Aorta (tissue), 5 donors: ENCODE measurements at regions not wholly inside any gene's neighbourhood (a gene's known extent, or its start where the extent isn't known, plus 50 kb on each side); places are given as distances from the start of the nearest gene placed in this dataset.

Source experiments
- ATAC-seq: fragments of 200-7000 bp; cut with Tn5 transposase; one replicate; pipeline ENCODE4 v1.9.1; 2022; ENCODE audit warnings: moderate library complexity; ENCODE audit not compliant: low FRiP score
- DNase-seq, 2 donors: peaks; one replicate each; pipeline ENCODE4 v3.0.0-alpha.2; 2020
- H3K27ac ChIP-seq, 2 donors: one replicate each; pipeline ENCODE4 v1.5.1; 2013; ENCODE audit warnings: low read length in 2 of 2, mild to moderate bottlenecking in 2 of 2, moderate library complexity in 2 of 2, control low read depth in 1 of 2, inconsistent platforms in 1 of 2, low read depth in 1 of 2
- H3K27me3 ChIP-seq, 2 donors: one replicate each; pipeline ENCODE4 v1.6.1; 2013; ENCODE audit warnings: control low read depth in 1 of 2, low read length in 1 of 2, mild to moderate bottlenecking in 1 of 2, moderate library complexity in 1 of 2; ENCODE audit not compliant: insufficient read depth in 2 of 2, control insufficient read depth in 1 of 2
- H3K36me3 ChIP-seq, 2 donors: one replicate each; pipeline ENCODE4 v1.6.1; 2013; ENCODE audit warnings: control low read depth in 1 of 2, low read length in 1 of 2, mild to moderate bottlenecking in 1 of 2; ENCODE audit not compliant: insufficient read depth in 2 of 2, control insufficient read depth in 1 of 2
- H3K4me1 ChIP-seq, 2 donors: one replicate each; pipeline ENCODE4 v1.6.1; 2013; ENCODE audit warnings: low read length in 2 of 2, control low read depth in 1 of 2, mild to moderate bottlenecking in 1 of 2, moderate library complexity in 1 of 2; ENCODE audit not compliant: insufficient read depth in 2 of 2, control insufficient read depth in 1 of 2
- H3K4me3 ChIP-seq, 2 donors: one replicate each; pipeline ENCODE4 v1.5.1; 2013; ENCODE audit warnings: low read length in 2 of 2, control low read depth in 1 of 2, mild to moderate bottlenecking in 1 of 2
- H3K9me3 ChIP-seq: one replicate; pipeline ENCODE4 v1.6.1; 2013; ENCODE audit warnings: mild to moderate bottlenecking, low read length; ENCODE audit not compliant: control insufficient read depth
- WGBS, 2 donors: extraction: QIAGEN DNeasy Blood & Tissue Kit; methylation state at CpG; one replicate each; pipeline ENCODE4 v1.1.7; 2013; 5-methylcytosine and 5-hydroxymethylcytosine counted together
- intact Hi-C, 2 donors: fragments of 100-400 bp; cut with DNase I; formaldehyde crosslinking; loops; one replicate each; pipeline versions ENCODE4 v1.14.2 to v1.15.0; 2022
- donor health status: healthy with polysubstance abuse.
- donor health status: Bipolar disorder and iron deficiency.
- donor health status: DM: no; HTN: no; CAD: no.
- donor health status: DM: no; HTN: no; CAD: no.
- donor health status: DM: yes; HTN: yes; CAD: no.

DNA sequence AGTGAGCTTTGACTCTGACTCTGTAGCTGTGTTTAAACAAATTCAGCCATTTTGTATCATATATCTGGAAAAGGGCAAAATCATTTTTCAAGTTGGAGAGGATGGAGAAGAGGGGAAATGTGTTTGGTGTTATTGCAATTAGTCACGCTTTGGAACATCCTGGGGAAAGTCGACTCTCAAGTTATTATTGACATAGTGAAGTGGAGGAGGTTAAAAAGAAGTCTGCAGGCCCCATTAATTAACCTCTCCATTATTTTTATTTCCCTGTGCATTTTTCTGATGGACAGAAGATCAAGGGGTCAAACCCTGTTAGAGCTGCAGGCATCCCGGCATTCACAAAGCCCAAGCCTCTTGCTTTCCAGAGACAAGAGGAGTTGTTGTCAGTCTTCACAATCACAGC, 132.6 kb downstream of the TEX36 start:
- Histone ChIP-seq H3K4me1 (no peaks in the 10 kb centered on the region), H3K9me3 (peaks cover 8% of the 10 kb centered on the region), H3K27ac (no peak overlapping the region), H3K27me3 (peaks cover 0 to 5% of the 10 kb centered on the region in 2 donors), H3K4me3 (no peak overlapping the region), H3K36me3 (no peaks in the 10 kb centered on the region)
- 20 to 23% methylated on average over 3 of the region's 3 CpGs for WGBS, 2 donors
- no peak for ATAC-seq
- intact Hi-C loops: no loop called here
- DNase-seq: no peak

DNA sequence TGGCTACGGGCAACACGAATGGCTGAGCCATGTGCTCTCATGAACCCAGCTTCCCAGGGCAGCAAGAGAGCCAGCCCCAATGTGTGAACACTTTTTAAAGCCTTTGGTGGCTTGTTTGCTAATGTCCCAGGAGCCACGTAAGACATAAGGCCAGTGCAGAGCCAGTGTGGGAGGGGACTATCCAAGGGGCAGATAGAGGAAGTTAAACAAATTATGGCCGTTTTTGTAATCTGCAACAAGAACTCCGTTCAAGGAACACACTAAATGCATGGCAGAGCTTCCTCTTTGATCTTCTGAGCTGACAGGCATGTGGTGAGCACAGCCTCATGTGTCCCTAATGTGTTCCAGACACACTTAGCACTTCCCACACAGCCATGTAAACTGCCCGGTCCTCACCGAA, 133.3 kb downstream of the TEX36 start:
- no peak overlapping the region for H3K4me3 ChIP-seq

DNA sequence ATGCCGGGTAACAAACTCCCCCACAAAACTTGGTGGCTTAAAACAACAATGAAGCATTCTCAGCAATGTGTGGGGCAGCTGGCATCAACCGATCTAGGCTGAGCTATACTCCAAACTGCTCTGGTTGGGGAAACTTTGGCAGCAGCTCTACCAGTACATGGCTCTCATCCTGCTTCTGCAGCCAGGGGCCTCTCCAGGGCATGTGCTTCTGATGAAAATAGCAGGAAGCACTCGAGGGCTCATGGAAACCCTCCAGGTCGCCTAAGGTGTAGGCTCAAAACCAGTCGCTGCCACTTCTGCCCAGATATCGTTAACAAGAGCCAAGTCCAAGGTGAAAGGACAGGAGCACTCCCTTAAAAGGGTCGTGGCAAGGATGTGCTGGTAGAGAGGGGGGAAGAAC, 134.1 kb downstream of the TEX36 start:
- Histone ChIP-seq H3K27me3 (peaks cover 0 to 5% of the 10 kb centered on the region in 2 donors), H3K27ac (no peak overlapping the region), H3K4me1 (no peaks in the 10 kb centered on the region), H3K36me3 (no peaks in the 10 kb centered on the region), H3K4me3 (no peak overlapping the region), H3K9me3 (peaks cover 6% of the 10 kb centered on the region)
- intact Hi-C loops: no loop called here
- DNase-seq: no peak
- no peak for ATAC-seq
- 76 to 79% methylated on average over 7 of the region's 7 CpGs for WGBS, 2 donors

More for the DNA sequence above, 133.3 kb downstream of the TEX36 start:
- intact Hi-C loops: no loop called here
- peaks cover 8% of the 10 kb centered on the region for H3K9me3 ChIP-seq
- H3K36me3 ChIP-seq: no peaks in the 10 kb centered on the region
- DNase-seq: no peak
- H3K4me1 ChIP-seq: no peaks in the 10 kb centered on the region
- peaks cover 0 to 5% of the 10 kb centered on the region in 2 donors for H3K27me3 ChIP-seq
- H3K27ac ChIP-seq: no peak overlapping the region
- WGBS, 2 donors: 28 to 36% methylated on average over 7 of the region's 7 CpGs
- no peak for ATAC-seq

DNA sequence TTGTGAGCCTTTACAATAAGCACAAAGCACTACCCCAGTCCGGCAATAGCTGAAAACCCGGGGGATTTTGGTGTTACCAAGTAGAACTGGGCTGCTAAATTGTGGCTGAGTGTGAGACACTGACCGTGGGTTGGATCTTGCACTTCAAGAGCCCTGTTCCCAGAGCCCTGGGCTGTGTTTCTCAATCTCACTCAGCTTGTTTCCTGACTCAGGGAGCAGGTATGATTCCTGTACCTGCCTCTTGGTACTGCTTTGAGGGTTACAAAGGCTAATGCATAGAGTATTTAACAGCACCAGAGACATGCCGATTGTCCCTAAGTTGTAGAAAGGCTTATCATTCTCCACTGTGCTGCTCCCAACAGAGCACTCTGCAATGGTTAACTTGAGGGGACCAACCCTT, 134.6 kb downstream of the TEX36 start:
- 83 to 86% methylated on average over 4 of the region's 4 CpGs for WGBS, 2 donors
- no peak overlapping the region for H3K4me3 ChIP-seq
- H3K36me3 ChIP-seq: no peaks in the 10 kb centered on the region
- peaks cover 0 to 5% of the 10 kb centered on the region in 2 donors for H3K27me3 ChIP-seq
- H3K27ac ChIP-seq: no peak overlapping the region
- peaks cover 6% of the 10 kb centered on the region for H3K9me3 ChIP-seq
- DNase-seq (no peak), ATAC-seq (no peak)
- intact Hi-C loops: no loop called here
- H3K4me1 ChIP-seq: no peaks in the 10 kb centered on the region

DNA sequence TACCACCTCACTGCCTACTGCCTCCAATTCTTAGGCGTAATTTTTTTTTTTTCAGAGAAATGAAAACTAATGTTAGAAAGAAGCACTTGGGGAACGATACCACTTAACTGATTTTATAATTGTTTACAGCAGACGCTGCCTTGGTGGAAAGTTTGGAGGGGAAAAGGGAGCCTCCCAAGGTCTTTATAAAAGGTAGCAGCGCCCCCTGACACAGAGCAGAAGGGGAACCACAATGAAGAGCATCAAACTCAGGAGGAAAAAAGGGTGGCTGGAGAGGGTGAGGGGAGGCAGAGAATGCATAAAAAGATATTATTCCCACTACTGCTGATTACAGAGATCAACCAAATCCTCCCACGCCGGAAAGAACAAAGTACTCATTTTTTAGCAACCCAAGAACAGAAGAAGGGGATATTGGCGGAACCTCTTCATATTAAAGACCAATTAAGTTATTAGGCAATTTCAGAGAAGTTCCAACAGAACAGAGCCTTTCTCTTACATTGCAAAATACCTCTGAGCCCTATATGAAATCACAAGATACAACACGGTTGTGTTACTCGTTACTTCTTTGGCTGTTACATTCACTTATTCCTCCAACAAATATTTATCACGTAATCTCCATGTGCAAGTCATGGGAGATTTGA, 135.8 kb downstream of the TEX36 start:
- H3K36me3 ChIP-seq: no peaks in the 10 kb centered on the region
- peaks cover 2% of the 10 kb centered on the region for H3K9me3 ChIP-seq
- intact Hi-C loops: no loop called here
- H3K27ac ChIP-seq: no peak overlapping the region
- no peaks in the 10 kb centered on the region for H3K4me1 ChIP-seq
- DNase-seq: no peak
- 85 to 87% methylated on average over 10 of the region's 10 CpGs for WGBS, 2 donors
- no peak for ATAC-seq
- peaks cover 0 to 1% of the 10 kb centered on the region in 2 donors for H3K27me3 ChIP-seq
- H3K4me3 ChIP-seq: no peak overlapping the region

DNA sequence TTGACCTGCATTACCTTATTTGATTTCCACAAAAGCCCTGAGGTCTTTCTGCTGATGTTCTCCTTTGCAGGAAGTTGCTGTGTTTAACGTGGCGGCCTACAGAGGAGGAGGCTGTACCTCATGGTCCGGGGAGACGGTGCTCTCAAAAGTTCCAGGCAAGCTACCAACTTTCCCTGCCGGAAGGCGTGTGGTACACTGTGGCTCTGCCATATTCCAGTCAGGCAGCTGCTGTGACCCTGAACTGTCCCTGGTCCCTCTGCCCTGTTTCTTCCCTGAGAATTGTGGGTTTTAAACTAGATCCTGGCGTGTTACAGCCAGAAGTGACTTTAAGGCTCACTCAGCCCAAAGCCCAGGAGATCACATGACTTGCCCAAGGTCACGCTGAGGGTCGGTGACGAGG, 139.2 kb downstream of the TEX36 start:
- H3K4me3 ChIP-seq: no peak overlapping the region
- no peak overlapping the region for H3K27ac ChIP-seq
- H3K36me3 ChIP-seq: no peaks in the 10 kb centered on the region
- H3K27me3 ChIP-seq: no peaks in the 10 kb centered on the region
- DNase-seq (no peak), ATAC-seq (no peak)
- no peaks in the 10 kb centered on the region for H3K9me3 ChIP-seq
- H3K4me1 ChIP-seq: no peaks in the 10 kb centered on the region
- intact Hi-C loops: no loop called here
- 56 to 60% methylated on average over 10 of the region's 10 CpGs for WGBS, 2 donors

- 31 to 33% methylated on average over 13 of the region's 13 CpGs for WGBS, 2 donors
- Histone ChIP-seq H3K36me3 (no peaks in the 10 kb centered on the region), H3K4me3 (no peak overlapping the region), H3K27me3 (no peaks in the 10 kb centered on the region), H3K4me1 (no peaks in the 10 kb centered on the region), H3K27ac (no peak overlapping the region), H3K9me3 (peaks cover 1% of the 10 kb centered on the region)
- DNase-seq (no peak), ATAC-seq (no peak)
- intact Hi-C loops: no loop called here
Measured at GRCh38 chr10:125538947-125539731, 143.8 kb downstream of the TEX36 start.

DNA sequence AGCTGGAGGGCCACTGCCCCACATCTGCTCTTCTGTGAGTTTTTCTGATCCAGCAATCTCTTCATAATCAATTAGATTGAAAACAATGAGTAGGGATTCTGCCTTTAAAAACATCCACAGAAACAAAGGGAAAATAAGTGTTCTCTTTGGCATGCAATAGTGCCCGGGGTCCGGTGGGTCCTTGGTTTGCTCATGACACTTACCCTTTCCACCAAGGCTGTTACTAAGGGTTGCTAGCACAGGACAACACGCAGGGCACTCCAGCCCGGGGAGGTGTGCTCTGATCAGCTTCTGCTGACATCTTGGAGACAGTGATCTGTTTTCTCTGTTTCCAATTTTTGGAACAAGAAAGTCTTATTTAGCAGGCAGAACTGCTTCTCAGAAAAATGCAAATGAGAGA, 146.7 kb downstream of the TEX36 start:
- H3K4me1 ChIP-seq: no peaks in the 10 kb centered on the region
- no peak for ATAC-seq
- H3K9me3 ChIP-seq: peaks cover 1% of the 10 kb centered on the region
- WGBS, 2 donors: 87 to 88% methylated on average over 4 of the region's 4 CpGs
- intact Hi-C loops: no loop called here
- H3K36me3 ChIP-seq: no peaks in the 10 kb centered on the region
- H3K4me3 ChIP-seq: no peak overlapping the region
- no peak for DNase-seq
- H3K27ac ChIP-seq: no peak overlapping the region
- no peaks in the 10 kb centered on the region for H3K27me3 ChIP-seq

DNA sequence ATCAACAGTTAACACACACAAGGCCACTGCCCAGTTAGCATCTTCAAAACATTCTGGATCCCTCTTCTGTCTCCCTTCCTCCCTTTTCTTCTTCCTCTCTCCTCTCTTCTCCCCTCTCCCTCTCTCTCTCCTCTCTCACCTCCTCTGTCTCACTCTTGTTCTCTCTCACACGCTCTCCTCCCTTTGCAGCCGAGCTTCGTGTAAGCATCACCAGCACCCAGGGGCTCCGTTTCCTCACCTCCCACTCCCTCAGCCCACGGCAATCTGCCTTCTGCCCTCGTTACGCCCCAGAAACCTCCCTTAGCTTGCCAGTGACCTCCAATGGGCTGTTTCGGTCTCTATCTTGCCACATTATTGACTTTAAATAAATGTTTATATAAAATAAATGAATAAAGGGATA, 147.4 kb downstream of the TEX36 start:
- intact Hi-C loops: no loop called here
- DNase-seq (no peak), ATAC-seq (no peak)
- no peak overlapping the region for H3K27ac ChIP-seq
- 76 to 82% methylated on average over 8 of the region's 8 CpGs for WGBS, 2 donors
- peaks cover 1% of the 10 kb centered on the region for H3K9me3 ChIP-seq
- no peak overlapping the region for H3K4me3 ChIP-seq
- H3K4me1 ChIP-seq: no peaks in the 10 kb centered on the region
- no peaks in the 10 kb centered on the region for H3K36me3 ChIP-seq
- no peaks in the 10 kb centered on the region for H3K27me3 ChIP-seq
